ENCODE measurements at regions not wholly inside any gene's neighbourhood (a gene's known extent, or its start where the extent isn't known, plus 50 kb on each side); places are given as distances from the start of the nearest gene placed in this dataset.

DNA sequence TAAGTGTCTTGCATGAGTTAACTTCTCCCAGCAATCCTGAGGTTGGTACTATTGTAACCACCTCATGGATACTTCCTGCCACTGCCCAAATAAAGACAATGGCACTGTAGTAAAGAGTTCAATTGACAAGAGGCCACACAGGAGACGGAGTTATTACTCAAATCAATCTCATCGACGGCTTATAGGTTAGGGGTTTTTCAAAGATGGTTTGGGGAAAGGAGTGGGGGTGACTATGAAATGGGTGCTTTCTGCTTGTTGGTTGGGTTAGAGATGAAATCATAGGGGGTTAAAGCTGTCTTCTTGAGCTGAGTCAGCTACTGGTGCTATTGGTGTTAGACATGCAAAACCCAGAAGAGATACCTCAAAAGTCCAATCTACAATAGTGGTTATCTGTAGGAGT, 1258.0 kb upstream of the ZEB2 start:
- no peak for TF ChIP-seq CTCF (IDR thresholded peaks at IDR 0.05; ENCODE audit: insufficient read depth, low read depth, low read length)
- no peak for DNase-seq (ENCODE audit: low read depth)
- H3K4me3 ChIP-seq (ENCODE audit: low read depth, low read length), result no peak overlapping the region

- TF ChIP-seq CTCF (IDR thresholded peaks at IDR 0.05; ENCODE audit: insufficient read depth, low read depth, low read length), result no peak
- peak; percentile 50 for DNase-seq (ENCODE audit: low read depth)
Measured at GRCh38 chr2:145777297-145777696, 1257.4 kb upstream of the ZEB2 start.

DNA sequence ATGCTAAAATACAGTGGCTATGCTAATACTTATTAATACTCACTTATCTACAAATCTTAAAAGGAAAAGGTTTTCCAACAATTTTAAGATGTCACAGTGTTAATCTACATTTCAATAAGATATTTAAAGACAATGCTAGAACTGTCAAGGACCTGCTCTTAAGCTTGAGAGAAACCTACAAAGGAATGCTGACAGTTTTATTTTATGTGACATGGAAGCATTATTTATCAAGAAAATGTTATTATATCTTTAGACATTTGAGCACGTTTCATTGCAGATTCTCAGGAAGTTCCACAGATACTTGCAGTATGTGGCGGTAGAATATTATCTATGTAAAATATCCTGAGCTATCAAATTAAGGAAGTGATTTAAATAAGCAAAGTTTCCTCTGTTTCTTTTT, 1255.7 kb upstream of the ZEB2 start:
- no peak for TF ChIP-seq CTCF (IDR thresholded peaks at IDR 0.05; ENCODE audit: insufficient read depth, low read depth, low read length)
- no peak overlapping the region for H3K4me3 ChIP-seq (ENCODE audit: low read depth, low read length)
- no peak for DNase-seq (ENCODE audit: low read depth)

More at GRCh38 chr2:145777297-145777696, 1257.4 kb upstream of the ZEB2 start:
- H3K4me3 ChIP-seq (ENCODE audit: low read depth, low read length), result no peak overlapping the region

DNA sequence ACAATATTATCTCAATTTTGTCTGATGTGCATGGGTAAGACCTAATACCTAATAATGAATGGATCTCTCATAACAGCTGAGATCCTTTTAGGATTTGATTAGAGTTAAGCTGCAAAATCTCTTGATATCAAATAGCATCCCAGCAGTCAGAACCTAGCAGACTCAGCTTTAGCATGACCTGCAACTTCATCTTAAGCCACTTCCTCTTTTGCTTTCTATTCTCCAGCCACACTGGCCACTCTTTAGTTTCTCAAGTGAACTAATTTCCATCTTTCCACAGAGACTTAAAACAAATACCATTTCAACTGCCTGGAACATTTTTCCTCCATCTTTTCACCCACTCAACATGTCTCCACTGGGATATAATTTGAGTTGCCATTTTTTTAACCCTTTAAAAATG, 1251.6 kb upstream of the ZEB2 start:
- no peak for DNase-seq (ENCODE audit: low read depth)
- TF ChIP-seq CTCF (IDR thresholded peaks at IDR 0.05; ENCODE audit: insufficient read depth, low read depth, low read length), result no peak
- H3K4me3 ChIP-seq (ENCODE audit: low read depth, low read length), result no peak overlapping the region

GRCh38 chr2:145769011-145769716, 1249.2 kb upstream of the ZEB2 start:
- no peak for DNase-seq (ENCODE audit: low read depth)
- TF ChIP-seq CTCF (IDR thresholded peaks at IDR 0.05; ENCODE audit: insufficient read depth, low read depth, low read length), result no peak
- H3K4me3 ChIP-seq (ENCODE audit: low read depth, low read length), result no peak overlapping the region

GRCh38 chr2:145765874-145766273, 1246.0 kb upstream of the ZEB2 start:
- H3K4me3 ChIP-seq (ENCODE audit: low read depth, low read length), result no peak overlapping the region
- TF ChIP-seq CTCF (IDR thresholded peaks at IDR 0.05; ENCODE audit: insufficient read depth, low read depth, low read length), result no peak
- no peak for DNase-seq (ENCODE audit: low read depth)

GRCh38 chr2:145764631-145765030, 1244.7 kb upstream of the ZEB2 start:
- no peak overlapping the region for H3K4me3 ChIP-seq (ENCODE audit: low read depth, low read length)
- TF ChIP-seq CTCF (IDR thresholded peaks at IDR 0.05; ENCODE audit: insufficient read depth, low read depth, low read length), result no peak
- no peak for DNase-seq (ENCODE audit: low read depth)
